ENCODE measurements at regions not wholly inside any gene's neighbourhood (a gene's known extent, or its start where the extent isn't known, plus 50 kb on each side); places are given as distances from the start of the nearest gene placed in this dataset.

DNA sequence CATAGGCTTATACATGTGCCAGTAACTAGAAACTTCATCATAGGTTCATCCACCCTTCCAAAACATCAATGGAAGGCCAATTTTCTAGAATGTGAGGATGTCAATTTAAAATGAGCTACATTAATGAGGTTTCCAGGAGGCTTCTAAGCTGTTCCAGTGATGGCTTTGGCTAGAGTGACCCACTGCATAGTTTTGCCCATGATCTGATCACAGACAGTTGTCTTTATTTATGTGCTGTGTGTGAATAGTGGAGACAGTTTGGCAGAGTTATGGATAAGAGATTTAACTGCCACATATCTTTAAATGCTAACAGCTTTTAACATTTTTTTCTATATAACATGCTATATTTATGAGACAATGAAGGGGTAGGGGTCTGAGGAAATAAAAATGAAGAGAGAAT, 139.0 kb upstream of the ZNF462 start:
- DNase-seq: no peak

DNA sequence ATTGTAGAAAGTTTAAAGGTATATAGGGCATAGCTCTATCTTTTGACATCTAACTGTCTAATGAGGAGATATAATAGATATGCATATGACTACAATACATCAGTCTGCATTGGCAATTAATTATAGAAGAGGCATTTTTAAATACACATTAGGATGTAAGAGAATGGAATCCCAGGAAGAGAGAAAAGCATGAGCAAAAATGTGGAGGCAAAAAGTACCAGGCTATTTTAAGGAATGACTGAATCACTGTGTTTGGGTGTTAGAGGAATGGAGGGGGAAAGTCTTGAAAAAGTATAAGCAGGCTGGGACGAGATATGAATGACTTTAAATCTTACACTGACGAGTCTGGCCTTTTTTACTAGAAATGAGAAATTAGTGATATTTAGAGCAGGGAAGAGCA, 138.4 kb upstream of the ZNF462 start:
- DNase-seq: no peak

DNA sequence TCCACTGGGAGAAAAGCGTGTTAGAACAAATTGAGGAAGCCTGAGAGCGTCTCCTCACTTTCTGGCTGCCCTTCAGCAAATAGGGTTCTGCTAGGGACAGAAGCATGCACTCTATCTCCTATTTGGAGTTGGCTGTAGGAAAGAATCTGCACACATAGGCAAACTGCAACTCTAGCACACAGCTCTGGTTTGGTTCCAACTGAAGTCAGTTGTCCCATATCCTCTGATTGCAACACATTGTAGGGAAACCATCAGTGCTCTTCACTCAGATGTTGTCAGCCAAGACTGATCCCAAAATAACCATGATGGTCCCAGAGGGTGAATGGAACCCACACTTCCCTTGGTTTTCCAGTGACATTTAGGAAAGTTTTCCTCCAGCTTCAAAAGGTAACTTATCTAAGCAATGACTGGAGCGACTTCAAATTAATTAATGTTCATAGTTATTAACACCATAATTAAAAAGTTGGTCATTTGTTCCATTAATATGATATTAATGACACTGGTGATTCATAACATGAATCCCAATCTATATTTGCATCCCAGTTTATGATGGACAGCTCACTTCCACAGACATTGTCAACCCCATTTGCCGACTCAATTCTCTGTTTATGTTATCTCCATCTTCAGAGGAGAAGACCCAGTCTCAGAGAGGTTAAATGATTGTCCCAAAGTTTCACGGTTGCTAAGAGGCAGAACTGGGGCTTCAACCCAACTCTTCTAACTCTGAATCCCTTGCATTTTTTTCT, 136.7 kb upstream of the ZNF462 start:
- no peak for DNase-seq

DNA sequence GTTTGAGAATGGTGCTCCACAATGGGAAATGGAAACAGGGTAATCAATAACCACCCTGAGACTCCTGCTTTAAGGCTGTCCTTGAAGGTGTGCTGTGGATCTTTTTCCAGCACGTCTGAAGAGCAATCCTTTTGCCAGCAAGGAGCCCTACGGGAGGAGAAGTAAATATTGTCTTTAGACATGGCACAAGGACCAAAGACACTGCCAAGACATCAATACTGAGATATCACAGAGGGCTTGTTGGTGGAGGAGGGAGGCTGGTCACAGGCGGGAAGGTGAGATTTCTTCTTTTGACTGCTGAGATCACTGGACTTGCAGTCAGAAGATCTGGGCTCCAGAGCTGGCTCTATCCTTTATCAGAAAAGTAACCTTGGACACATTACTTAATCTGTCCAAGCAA, 135.0 kb upstream of the ZNF462 start:
- no peak for DNase-seq

DNA sequence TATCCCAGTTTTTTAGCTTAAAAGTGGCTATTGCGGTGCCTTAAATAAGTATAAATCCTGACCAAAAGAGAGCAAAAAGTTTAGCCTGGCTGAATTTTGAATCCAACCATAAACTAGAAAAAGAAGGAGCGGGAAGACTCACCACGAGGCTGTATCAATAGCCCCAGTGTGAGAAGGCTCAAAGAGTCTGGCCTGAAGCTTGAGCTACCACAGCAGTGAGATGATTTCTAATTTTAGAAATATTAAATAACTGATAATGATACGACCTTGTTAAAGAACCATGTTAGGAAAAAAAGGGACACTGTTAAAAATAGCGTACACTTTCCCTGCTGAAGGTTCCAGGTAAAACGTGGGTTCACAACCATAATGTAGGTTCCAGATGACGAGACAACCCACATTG, 134.1 kb upstream of the ZNF462 start:
- no peak for DNase-seq

DNA sequence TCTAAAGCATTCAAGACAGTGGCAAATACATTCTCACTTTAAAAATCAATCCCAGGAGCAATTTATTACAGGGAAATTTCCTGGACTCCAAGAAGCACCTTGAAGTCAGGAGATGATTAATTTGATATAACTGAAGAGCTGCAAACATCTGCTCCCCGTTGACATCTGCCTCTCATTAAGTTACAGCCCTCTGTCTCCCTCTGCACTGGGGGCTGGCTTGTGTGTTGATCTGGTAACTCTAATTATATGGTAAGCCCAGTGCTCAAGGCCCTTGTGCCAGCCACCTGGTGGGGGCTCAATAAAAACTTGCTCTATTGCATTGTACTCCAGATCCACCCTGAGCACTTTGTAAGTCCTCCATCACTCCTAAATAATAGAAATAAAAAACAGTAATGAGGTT, 131.1 kb upstream of the ZNF462 start:
- DNase-seq: no peak

DNA sequence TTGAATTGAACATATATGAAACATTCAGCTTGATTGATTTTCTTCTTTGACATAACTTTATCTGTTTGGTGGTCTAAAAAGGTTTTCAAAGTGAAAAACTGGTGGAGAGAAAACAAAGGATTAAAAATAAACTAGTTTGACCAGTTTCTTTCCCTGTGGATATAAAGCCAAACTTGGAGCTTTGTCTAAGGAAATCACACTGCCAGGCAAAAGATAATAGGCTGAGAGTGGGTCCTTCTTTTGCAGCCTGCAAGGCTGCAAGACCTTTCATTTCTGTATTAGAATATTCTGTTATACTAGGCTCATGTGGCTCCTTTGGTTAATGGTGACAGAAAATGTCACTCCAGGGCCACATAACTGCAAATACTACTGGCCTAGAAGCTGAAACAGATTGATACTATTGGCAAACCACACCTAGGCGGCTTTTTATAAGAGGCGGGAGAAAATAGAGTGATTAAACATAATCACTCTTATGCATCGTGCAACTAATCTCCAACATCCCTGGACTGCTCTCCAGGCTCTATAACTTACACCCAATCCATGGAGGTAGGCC, 129.1 kb upstream of the ZNF462 start:
- no peak for DNase-seq

DNA sequence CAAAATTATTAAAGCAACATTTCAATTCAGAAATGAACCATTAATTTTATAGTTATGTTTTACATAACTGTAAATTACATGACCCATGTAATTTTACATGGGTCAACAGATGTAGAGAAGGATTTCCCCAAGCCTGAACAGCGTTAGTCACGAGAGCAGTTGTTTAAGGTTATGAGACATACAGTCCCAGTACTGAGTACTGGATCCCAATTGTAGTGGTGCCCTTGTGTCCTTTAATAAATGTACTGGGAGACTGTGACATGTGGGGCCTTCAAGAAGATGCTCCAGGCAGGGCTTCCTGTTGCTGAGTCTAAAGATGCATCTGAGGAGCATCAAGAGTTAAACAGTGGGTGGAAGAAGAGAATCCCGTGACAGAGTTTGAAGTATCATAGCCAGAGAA, 125.5 kb upstream of the ZNF462 start:
- no peak for DNase-seq

DNA sequence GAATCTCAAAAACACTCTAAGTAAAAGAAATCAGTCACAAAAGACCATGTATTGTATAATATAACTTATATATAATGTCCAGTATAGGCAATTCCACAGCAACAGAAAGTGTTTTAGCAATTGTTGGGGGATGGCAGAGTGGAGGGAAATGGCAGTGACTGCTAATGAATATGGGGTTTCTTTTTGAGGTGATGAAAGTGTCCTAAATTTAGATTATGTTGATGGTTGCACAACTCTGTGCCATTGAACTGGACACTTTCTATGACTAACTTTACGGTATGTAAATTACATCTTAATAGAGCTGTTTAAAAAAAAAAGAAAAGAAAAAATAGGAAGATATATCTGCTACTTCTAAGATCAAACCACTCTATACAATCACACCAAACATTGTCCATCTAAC, 124.9 kb upstream of the ZNF462 start:
- no peak for DNase-seq

DNA sequence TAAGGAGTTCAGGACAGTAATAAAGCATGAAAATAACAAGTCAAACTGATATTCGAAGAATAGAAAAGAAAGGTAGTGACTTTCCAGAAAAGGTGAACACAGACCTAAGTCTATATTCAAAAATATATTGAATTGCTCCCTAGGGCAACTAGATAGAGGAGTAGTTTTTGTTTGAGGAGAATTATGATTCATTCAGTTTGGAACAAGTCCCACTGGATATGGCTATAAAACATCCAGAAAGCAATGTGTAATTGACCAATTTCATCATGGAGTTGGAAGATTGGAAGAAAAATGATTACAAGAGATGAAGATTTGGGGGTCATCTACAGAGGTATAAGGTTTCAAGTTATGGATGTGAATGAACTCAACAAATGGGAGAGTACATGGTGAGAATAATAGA, 117.5 kb upstream of the ZNF462 start:
- DNase-seq: no peak

DNA sequence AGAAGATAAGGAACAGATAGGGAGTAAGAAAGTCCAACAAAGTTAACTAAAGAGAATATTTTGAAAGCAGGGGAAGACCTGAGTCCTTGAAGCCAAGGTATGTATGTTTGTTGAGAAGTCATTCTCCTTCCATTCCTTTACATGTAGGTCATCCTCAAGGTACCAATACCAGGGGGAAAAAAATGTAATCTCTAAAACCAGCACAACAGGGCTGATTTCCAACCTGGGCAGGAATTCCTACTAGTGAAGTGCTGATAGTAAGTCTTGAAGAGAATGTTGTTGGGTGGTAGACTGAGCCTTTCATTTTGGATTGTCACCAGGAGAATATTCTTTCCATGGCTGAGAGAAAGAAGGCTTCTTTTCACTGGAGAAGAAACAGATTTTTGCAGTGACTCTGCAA, 117.1 kb upstream of the ZNF462 start:
- no peak for DNase-seq

DNA sequence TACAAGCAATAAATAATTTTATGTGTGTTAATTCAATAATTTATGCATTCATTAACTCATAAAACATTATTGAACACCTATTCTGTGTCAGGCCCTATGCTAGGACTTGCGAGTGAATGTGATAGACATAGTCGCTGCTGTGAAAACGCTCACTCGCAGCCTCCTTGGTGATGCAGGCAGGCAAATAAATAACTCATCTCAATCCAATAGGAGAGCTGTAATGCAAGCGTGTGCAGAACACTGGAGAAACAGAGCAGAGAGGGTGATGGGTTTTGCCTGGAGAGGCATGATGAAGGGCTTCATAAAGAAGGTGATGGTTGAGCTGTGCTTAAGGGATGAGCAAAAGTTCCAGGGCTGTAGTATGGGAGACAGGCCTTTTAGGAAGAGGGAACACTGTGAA, 111.3 kb upstream of the ZNF462 start:
- no peak for DNase-seq

DNA sequence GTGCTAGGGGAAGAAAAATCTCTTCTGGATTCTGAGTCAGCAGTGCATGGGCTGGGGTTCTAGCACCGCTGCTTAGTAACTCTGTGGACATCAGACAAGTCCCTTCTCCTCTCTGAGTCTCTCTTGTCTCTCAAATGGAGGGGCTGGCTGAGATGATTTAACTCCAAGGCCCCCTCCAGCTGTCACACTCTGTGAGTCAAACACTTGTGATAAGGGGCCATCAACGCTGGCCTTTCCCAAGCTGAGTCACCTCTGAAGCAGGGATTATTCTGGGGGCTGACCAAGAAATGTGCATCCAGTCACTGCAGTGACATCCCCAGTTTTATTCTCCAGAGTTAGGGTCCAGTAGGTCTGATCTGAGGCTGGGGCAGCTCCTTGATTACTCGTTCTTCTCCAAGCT, 110.4 kb upstream of the ZNF462 start:
- DNase-seq: no peak

DNA sequence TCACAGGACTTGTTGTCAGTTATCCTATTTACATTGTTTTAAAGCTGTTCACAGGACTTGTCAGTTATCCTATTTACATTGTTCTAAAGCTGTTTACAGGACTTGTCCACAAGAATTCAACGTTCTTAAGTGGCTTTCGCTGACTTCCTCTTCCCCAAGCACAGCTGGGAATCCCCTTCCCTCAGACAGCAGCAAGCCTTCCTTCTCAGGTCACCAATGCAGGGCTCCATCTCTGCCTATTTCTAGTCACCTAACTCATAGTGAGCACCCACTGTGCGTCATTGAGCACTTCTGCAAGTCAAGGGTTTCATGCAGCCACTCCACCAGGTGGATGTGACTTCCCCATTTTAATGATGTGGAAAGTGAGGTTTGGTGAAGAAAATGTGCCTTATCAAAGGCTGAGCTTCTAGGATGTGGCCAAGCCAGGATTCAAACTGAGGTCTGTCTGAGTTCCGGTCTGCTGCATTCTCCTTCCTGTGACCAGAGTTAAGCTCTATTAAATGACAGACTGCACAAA, 109.8 kb upstream of the ZNF462 start:
- DNase-seq: peak in 1 of 5 experiments; percentile 32

DNA sequence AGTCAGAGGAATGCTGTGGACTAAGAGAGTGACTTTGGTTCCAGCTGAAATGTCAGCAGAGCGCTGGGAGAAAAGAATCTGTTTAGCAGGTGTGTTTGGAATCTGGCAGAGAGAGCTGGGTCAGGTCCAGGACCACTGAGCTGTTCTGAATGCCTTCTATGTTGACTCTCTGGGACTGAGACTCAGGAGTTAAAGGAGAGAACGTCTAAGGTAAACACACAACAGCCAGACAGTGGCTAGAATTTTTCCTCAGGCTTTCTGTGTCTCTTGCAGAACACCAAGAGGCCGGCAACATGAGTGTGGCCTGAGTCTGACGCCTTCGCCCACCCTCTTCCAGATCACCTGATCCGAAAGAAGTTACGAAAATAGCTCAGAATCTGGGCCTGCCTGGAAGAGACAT, 107.2 kb upstream of the ZNF462 start:
- DNase-seq: no peak

DNA sequence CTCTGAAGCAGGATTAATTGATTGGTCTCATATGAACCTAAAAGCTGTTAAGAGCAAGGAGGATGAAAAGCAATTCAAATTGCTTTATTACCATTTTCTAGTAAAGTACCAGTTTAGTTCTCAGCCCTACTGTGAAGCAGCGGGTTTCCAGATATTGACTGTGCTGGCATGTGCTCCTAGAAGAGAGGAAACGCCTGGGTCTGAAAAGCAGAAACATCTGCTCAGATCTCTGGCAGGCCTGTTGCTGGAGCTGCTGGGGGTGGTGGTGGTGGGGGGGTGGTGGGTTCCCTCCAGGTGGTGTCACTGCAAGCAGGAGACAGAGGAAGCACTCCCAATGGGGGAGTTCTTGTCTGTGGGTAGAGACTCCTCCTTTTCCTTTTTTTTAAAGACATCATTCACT, 105.5 kb upstream of the ZNF462 start:
- no peak for DNase-seq

DNA sequence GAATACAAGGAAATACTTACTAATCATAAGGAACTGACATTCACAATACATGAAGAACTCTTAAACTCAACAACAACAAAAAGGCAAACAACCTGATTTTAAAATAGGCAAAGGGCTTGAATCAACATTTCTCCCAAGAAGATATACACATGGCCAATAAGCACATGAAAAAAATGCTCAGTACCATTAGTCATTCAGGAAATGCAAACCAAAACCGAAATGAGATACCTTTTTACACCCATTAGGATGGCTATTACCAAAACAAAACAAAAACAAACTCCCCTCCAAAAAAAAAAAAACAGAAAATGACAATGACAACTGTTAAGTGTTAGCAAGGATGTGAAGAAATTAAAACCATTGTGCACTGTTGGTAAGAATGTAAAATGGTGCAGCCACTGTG, 104.1 kb upstream of the ZNF462 start:
- peak in 1 of 5 experiments; percentile 1 for DNase-seq

DNA sequence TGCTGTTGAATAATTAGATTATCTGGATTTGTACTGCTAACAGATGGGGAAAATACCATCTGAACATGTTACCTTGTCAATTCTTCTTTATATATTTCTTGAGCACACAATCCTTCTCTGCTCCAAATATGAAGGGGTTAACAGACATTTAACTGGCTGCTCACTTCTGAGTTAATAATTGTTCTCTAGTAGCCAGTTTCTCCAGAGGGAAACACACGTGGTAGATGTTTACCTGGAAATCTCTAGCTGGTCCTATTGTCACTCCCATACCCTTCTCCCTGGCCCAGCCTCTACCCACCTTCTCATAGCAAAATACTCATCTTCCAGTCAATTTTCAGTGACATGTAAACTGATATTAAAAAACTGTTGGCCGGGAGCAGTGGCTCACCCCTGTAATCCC, 101.5 kb upstream of the ZNF462 start:
- DNase-seq: no peak

DNA sequence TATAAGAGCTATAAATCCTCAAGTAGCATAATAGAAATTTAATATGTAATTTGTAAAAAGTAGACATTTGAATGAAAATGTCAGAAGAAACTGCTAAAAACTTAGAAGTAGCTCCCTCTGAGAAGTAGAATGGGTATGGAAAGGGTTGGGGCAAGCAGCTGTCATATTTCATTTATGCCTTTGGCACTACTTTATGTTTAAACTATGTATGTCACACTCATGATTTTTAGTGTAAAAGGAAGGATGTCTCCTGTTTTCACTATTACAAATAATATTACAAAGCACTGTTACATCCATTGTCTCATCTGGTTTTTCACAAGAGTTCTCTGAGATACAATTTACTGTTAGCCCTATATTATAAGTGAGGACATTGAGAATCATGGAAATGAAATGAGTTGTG, 96.3 kb upstream of the ZNF462 start:
- no peak for DNase-seq

DNA sequence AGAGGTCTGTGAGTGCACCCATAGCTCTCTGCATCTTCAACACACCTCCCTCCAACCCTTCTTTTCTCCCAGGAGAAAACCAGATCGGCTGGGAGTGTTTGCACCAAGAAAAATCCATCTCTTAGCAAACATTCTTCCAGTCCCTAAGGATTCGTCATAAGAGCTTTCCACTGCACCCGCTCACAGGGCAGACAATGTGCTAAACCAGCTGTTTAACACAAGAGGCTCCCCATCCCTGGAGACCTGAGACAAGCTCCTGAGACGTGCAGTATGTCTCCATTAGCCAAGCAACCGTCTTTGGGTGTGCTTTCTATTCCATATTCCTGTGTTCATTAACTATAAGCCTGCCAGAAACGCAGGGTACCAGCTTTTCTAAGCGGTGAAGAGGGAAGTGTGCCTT, 93.6 kb upstream of the ZNF462 start:
- no peak for DNase-seq

DNA sequence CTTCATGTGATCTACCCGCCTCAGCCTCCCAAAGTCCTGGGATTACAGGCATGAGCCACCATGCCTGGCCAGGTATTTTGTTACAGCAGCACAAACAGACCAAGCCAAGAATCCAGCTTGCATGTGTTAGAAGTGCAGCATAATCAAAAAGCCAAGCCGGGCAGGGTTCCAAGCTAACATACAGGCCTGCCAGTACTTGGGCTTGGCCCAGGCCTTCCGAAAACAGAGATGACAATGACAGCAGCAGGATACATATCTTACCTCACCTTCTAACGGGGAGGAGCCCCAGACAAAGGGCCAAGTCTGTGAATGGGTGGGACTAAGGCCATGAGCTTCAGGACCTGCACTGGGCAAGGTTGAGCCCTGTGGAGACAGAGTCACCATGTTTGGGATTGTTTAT, 91.4 kb upstream of the ZNF462 start:
- no peak for DNase-seq

DNA sequence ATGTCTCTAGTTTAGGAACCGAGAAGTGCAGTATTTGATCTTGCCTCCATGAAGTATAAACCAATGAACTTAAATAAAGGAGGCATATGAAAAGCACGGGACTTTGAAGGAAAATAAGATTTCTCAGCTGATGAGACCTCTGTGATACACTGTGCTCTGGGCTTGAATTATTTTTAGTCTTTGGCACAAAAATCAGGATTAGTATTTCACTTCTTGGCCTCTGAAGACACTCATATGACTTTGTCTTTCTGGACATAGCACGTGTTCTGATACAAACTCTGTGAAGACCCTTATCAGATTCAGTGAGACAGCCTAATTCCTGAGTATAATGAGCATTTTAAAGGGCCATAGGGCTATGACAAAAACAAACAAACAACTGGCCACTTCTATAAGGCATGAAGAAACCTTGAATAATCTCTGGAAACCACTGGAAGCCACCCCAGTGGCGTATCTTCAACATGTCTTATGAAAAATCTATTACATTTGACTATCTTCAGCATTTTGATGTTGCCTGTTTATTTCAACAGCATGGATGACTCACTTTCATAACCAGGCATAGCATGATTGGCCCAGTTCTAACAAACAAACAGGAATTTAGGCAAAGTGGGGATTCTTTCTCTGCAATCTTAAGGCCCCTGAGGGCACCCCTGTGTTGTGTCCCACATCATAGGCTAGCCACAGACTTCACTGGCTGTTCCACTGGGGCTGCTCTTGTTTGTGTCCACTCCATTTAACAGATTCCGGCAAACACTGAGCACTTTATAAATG, 90.3 kb upstream of the ZNF462 start:
- DNase-seq: no peak

DNA sequence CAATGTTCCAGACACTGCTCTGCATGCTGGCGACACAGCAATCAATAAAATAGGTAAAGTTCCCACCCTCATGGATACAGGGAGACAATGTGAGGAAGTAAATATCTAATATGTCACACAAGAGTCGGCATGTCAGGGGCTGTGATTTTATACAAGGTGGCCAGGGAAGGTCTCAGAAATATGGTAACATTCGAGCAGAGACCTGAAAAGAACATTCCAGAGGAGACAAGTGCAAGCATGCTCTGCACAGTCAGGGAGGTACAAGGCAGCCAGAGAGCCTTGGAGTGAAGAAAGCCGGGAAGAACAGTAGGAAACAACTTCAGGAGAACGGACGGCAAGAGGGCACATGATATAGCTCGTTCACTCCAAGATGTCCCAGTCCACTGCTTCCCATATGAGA, 89.2 kb upstream of the ZNF462 start:
- DNase-seq: no peak

DNA sequence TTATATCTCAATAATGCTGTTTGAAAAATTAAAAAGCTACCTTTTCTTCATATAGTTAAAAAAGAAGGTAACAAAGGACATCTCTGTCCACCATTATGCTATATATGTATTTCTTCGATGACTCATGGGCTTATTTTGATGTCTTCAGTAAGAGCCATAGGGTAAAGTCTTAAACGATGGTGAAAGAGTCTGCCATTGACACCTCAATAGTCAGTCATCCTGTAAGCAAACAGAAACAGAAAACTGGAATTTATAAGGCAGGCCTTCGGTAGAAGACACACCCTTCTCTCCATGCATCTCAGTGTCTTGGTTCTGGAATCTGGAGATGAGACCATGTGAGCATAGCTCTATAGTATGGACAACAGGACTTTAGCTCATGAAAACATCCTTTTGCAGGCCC, 87.0 kb upstream of the ZNF462 start:
- no peak for DNase-seq
